Thyroid gland (tissue), 4 donors: ENCODE measurements at regions not wholly inside any gene's neighbourhood (a gene's known extent, or its start where the extent isn't known, plus 50 kb on each side); places are given as distances from the start of the nearest gene placed in this dataset.

Experiments
- POLR2A ChIP-seq, 2 donors: fragments of 450-650 bp; IDR thresholded peaks; one replicate each; pipeline ENCODE4 v1.6.1; 2017; ENCODE audit warnings: antibody characterized with exemption in 2 of 2, mild to moderate bottlenecking in 2 of 2, moderate library complexity in 1 of 2
- TF ChIP-seq, protein P1 (sequence below), 6 experiments: fragments of 200-600 bp in 3 of 6; fragments of 450-650 bp in 3 of 6; sonication (generic) in 3 of 6; IDR thresholded peaks; one replicate each; pipeline ENCODE4 v1.5.1; 2016 to 2019; ENCODE audit warnings: antibody characterized with exemption in 6 of 6, mild to moderate bottlenecking in 2 of 6, inconsistent platforms in 1 of 6, moderate library complexity in 1 of 6

DNA sequence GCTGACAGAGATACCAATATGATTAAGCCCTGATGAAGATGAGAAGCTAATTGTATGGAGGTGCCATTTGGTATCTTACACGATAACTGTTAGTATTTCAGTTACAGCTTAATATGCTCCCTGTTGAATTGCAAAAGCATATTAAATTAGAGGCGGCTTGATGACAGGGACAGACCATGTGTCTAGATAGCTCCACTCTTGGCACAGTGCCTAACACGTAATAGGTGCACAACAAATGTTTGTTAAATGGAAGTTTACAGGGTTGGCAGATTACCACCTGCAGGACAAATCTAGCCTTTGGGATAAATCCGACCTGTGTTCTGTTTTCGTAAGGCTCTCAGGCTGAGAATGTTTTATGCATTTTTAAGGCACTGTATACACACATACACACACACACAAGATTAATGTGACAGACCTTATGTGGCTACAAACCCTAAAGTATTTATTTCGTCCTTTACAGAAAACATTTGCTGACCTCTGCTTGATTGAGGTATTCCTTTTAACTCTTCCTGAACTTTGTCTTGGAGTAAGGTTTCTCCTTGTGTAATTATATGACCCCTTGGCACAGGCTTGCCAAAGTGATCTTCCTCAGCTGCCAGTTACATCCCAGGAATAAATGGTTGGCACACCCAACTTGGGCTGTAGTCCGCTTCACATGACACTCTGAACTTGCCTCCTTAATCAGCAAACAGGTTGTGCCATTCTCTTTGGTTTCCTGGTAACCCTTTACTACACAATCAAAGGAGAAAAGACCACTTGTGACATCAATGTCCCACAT lies 348.9 kb downstream of the HRH4 start:
- TF ChIP-seq, protein P1, sequence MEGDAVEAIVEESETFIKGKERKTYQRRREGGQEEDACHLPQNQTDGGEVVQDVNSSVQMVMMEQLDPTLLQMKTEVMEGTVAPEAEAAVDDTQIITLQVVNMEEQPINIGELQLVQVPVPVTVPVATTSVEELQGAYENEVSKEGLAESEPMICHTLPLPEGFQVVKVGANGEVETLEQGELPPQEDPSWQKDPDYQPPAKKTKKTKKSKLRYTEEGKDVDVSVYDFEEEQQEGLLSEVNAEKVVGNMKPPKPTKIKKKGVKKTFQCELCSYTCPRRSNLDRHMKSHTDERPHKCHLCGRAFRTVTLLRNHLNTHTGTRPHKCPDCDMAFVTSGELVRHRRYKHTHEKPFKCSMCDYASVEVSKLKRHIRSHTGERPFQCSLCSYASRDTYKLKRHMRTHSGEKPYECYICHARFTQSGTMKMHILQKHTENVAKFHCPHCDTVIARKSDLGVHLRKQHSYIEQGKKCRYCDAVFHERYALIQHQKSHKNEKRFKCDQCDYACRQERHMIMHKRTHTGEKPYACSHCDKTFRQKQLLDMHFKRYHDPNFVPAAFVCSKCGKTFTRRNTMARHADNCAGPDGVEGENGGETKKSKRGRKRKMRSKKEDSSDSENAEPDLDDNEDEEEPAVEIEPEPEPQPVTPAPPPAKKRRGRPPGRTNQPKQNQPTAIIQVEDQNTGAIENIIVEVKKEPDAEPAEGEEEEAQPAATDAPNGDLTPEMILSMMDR (IDR thresholded peaks at IDR 0.05) = no peak
- TF ChIP-seq POLR2A (IDR thresholded peaks at IDR 0.05) = no peak
